Ishikawa (cell line): ENCODE measurements at regions not wholly inside any gene's neighbourhood (a gene's known extent, or its start where the extent isn't known, plus 50 kb on each side); places are given as distances from the start of the nearest gene placed in this dataset.

Experiments used
- CEBPB ChIP-seq: IDR thresholded peaks from 2 replicates; pipeline ENCODE4 v1.6.1; 2012
- CREB1 ChIP-seq: IDR thresholded peaks from 2 replicates; pipeline ENCODE4 v1.6.1; 2012; ENCODE audit warnings: low read depth
- EGR1 ChIP-seq: IDR thresholded peaks from 2 replicates; pipeline ENCODE4 v1.6.1; 2012
- EP300 ChIP-seq: IDR thresholded peaks from 2 replicates; pipeline ENCODE4 v1.6.1; 2012; ENCODE audit warnings: borderline replicate concordance
- FOXM1 ChIP-seq: IDR thresholded peaks from 2 replicates; pipeline ENCODE4 v1.6.1; 2012; ENCODE audit warnings: low read depth, borderline replicate concordance
- NFIC ChIP-seq: IDR thresholded peaks from 2 replicates; pipeline ENCODE4 v1.6.1; 2012
- RAD21 ChIP-seq: IDR thresholded peaks from 2 replicates; pipeline ENCODE4 v1.6.1; 2012; ENCODE audit warnings: low read depth
- TAF1 ChIP-seq: IDR thresholded peaks from 2 replicates; pipeline ENCODE4 v1.6.1; 2012; ENCODE audit warnings: low read depth, mild to moderate bottlenecking
- TCF12 ChIP-seq: IDR thresholded peaks from 2 replicates; pipeline ENCODE4 v1.6.1; 2012; ENCODE audit warnings: low read depth
- TEAD4 ChIP-seq: IDR thresholded peaks from 2 replicates; pipeline ENCODE4 v1.6.1; 2012
- YY1 ChIP-seq: IDR thresholded peaks from 2 replicates; pipeline ENCODE4 v1.6.1; 2012; ENCODE audit warnings: low read depth
- ZBTB7A ChIP-seq: IDR thresholded peaks from 2 replicates; pipeline ENCODE4 v1.6.1; 2012; ENCODE audit warnings: low read depth
- TF ChIP-seq, protein P1 (sequence below): IDR thresholded peaks from 2 replicates; pipeline ENCODE4 v1.6.1; 2012
- TF ChIP-seq, protein P2 (sequence below): IDR thresholded peaks from 2 replicates; pipeline ENCODE4 v1.6.1; 2012
- TF ChIP-seq, protein P3 (sequence below): IDR thresholded peaks from 2 replicates; pipeline ENCODE4 v1.6.1; 2012; ENCODE audit warnings: low read depth, mild to moderate bottlenecking

DNA sequence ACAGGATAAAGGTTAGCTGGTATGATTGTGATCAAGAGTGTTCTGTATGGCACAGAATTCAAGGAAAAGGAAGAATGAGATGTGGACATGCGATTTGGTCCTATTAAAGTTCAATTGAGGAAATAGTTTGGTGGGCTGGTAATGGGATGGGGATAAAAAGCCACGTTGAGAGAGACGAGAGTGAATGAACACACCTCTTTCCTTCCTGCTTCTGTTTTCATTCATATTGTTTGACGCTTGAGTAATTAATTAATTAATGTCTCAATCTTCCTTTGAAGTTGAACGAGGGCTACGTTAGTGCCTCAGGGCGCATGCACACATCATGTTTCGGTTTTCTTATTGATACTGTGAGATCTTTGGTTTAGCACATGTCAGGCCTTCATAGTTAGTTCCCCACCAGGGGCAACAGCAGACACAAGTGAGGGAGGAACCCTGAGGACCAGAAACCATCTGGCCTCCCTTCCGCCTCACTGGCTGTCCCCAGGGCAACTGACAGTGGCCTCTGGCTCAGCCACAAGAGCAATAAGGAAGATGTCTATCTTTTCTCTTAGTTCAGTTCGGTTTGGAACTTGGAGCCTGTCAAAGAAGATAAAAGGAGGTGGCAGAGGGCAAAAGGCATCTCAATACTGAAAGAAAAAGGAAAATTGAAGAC, 116.0 kb downstream of the LIPG start:
- no peak for TF ChIP-seq CEBPB
- TF ChIP-seq, protein P1, sequence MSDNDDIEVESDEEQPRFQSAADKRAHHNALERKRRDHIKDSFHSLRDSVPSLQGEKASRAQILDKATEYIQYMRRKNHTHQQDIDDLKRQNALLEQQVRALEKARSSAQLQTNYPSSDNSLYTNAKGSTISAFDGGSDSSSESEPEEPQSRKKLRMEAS = no peak

DNA sequence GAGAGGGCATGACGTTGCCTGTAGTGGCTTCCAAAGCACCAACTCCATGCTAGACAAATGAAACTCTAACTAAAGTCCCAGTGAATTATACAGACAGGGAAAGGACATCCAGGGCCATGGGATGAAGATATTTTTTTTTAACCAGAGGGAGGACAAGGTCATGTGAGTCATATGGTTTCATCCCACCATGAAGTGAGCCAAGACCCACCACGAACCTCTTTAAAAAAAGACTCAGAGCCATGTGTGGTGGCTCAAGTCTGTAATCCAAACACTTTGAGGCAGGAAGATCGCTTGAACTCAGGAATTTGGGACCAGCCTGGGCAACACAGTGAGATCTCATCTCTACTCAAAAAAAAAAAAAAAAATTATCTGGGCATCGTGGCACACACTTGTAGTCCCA, 115.2 kb downstream of the LIPG start:
- no peak for TF ChIP-seq RAD21
- no peak for TF ChIP-seq TCF12
- TF ChIP-seq CEBPB = no peak
- TF ChIP-seq, protein P1 = no peak
- TF ChIP-seq, protein P2, sequence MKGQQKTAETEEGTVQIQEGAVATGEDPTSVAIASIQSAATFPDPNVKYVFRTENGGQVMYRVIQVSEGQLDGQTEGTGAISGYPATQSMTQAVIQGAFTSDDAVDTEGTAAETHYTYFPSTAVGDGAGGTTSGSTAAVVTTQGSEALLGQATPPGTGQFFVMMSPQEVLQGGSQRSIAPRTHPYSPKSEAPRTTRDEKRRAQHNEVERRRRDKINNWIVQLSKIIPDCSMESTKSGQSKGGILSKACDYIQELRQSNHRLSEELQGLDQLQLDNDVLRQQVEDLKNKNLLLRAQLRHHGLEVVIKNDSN = no peak
- TF ChIP-seq EGR1 = no peak
- TF ChIP-seq EP300 = no peak
- no peak for TF ChIP-seq CREB1
- no peak for TF ChIP-seq FOXM1
- TF ChIP-seq NFIC = no peak
- TF ChIP-seq, protein P3, sequence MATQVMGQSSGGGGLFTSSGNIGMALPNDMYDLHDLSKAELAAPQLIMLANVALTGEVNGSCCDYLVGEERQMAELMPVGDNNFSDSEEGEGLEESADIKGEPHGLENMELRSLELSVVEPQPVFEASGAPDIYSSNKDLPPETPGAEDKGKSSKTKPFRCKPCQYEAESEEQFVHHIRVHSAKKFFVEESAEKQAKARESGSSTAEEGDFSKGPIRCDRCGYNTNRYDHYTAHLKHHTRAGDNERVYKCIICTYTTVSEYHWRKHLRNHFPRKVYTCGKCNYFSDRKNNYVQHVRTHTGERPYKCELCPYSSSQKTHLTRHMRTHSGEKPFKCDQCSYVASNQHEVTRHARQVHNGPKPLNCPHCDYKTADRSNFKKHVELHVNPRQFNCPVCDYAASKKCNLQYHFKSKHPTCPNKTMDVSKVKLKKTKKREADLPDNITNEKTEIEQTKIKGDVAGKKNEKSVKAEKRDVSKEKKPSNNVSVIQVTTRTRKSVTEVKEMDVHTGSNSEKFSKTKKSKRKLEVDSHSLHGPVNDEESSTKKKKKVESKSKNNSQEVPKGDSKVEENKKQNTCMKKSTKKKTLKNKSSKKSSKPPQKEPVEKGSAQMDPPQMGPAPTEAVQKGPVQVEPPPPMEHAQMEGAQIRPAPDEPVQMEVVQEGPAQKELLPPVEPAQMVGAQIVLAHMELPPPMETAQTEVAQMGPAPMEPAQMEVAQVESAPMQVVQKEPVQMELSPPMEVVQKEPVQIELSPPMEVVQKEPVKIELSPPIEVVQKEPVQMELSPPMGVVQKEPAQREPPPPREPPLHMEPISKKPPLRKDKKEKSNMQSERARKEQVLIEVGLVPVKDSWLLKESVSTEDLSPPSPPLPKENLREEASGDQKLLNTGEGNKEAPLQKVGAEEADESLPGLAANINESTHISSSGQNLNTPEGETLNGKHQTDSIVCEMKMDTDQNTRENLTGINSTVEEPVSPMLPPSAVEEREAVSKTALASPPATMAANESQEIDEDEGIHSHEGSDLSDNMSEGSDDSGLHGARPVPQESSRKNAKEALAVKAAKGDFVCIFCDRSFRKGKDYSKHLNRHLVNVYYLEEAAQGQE = no peak
- no peak for TF ChIP-seq TAF1
- TF ChIP-seq ZBTB7A = no peak
- TF ChIP-seq YY1 = no peak
- no peak for TF ChIP-seq TEAD4

DNA sequence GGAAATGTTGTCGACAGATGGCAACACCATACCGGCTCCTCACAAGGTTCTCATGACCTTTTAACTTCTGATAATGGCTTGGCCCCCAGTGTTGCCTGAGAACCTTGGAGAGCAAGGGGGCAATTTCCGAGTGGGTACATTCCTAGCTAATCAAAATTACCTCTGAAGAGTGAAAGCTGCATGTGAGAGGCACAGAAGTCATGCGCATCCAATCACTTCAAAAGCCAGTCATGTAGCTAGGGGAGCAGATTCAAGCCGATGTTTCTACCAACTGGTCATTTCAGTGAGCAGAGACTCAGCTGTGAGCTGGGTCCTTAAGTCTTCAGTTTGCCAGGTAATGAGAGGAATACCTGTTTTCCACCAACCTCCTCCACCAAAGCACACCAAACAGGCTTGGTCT, 111.4 kb downstream of the LIPG start:
- TF ChIP-seq YY1 (no peak), RAD21 (no peak), ZBTB7A (no peak), CEBPB (no peak), EP300 (no peak), EGR1 (no peak), FOXM1 (no peak), TEAD4 (no peak), TCF12 (no peak), TAF1 (no peak)
- TF ChIP-seq, protein P2 = no peak
- TF ChIP-seq, protein P1 = no peak

DNA sequence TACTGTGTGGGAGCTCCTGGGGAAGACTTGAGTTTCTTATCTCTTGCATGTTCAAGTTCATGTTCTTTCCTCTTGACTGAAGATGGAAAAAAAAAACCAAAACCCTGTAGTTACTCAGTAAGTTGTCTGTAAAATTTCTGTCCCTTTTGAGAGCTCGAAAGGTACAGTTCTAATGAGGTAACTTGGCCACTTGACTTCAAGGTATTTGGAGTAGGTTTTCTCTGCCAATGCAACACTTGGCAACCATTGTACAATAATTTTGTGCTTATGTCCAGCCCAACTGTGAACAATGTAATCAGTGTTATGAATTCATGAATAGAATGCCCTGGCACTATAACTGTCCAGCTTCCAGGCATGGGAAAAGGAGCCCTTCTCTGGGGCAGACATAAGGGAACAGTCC, 111.0 kb downstream of the LIPG start:
- TF ChIP-seq TCF12 (peak; percentile 32; the same call in 1 of the 2 replicates), EP300 (0 out of 2 replicates have a peak, but pooled peaks have one; percentile 62), TEAD4 (peak; percentile 36; the same call in 1 of the 2 replicates), NFIC (peak; percentile 55; the same call in 1 of the 2 replicates)
- TF ChIP-seq, protein P2 = no peak

DNA sequence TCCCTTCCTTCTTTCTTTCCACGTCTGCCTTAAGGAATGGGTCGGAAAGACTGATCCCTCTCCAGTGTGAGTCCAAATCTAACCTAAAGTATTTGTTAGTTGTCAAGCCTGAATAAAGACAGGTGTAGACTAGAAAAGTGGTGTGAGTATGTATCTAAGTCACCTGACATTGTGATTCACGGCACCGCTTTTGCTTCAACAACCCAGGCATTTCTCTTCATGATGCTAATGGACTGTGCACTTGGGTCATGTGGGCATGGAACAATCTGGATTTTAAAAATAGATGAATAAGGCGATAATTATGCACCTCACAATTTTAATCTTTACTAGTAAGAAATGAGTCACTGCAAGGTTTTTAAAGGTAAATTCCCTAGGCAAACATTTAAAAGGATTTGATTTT, 107.5 kb downstream of the LIPG start:
- TF ChIP-seq CREB1 = no peak
- TF ChIP-seq RAD21 = no peak
- TF ChIP-seq, protein P2 = no peak

DNA sequence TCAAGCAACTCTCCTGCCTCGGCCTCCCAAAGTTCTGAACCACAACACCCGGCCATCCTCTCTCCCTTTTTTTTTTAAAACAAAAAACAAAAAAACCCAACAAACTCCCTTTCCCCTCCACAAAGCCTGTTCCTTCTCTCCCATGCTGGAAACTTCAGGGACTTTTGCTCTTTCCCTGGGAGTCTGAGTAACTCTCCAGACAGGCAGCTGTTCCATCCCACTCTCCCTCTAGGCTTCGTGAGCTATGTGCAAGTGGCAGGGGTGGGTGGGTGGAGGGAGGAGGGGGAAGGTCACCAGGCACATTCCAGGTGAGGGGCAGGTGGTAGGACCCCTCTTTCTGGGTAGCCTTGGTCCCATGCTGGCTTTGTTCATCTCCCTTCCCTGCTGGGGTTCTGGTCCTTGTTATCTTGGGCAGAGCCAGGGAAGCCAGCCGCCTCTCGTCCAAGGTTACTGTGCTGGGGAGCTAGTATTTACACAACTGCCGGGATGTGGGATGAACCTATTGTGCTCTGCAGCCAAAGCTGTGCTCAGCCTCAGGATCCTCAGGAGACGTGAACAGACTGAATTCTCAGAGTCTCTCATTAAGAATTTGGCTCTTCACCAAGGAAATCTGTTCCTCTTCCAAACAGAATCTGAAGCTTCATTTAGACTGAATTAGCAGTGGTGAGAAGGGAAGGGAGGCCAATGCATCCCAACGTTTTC, 106.9 kb downstream of the LIPG start:
- TF ChIP-seq EP300 = no peak
- TF ChIP-seq TEAD4 = no peak
- TF ChIP-seq YY1 = no peak
- no peak for TF ChIP-seq FOXM1

DNA sequence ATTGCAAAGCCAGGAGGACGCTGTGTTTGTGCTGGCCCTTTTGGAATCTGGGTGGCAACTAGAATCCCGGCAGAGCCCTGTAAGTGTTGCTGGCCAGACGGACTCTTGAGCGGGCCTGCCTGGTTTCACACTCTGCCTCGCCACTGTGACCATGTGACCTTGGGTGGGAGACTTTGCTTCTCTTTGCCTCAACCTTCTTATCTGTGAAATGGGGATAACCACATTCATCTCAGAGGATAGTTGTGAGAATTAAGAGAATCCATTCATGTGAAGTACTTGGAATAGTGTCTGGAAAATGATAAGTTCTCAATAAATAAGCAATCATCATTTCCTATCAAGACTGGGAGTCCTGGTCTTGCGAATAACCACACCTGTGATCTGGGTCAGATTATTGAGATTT, 105.6 kb downstream of the LIPG start:
- TF ChIP-seq ZBTB7A = no peak
- TF ChIP-seq, protein P3 = no peak
- no peak for TF ChIP-seq CEBPB
- no peak for TF ChIP-seq FOXM1
- TF ChIP-seq TAF1 = no peak
- TF ChIP-seq RAD21 = no peak
- TF ChIP-seq, protein P1 = no peak
- TF ChIP-seq EP300 = no peak
- TF ChIP-seq TCF12 = no peak
- TF ChIP-seq, protein P2 = no peak
- no peak for TF ChIP-seq CREB1
- TF ChIP-seq NFIC = no peak
- no peak for TF ChIP-seq EGR1
